Mesenteric fat pad (tissue), 1 donor: ENCODE measurements at regions not wholly inside any gene's neighbourhood (a gene's known extent, or its start where the extent isn't known, plus 50 kb on each side); places are given as distances from the start of the nearest gene placed in this dataset.
"Not testable (repeated sequence)": the region's sequence is repeated elsewhere in the genome, so short reads cannot be mapped to it uniquely, and the experiment has no call there.

Source experiments
- DNase-seq: peaks from one replicate; pipeline ENCODE4 v3.0.0-alpha.2; 2020; ENCODE audit warnings: low spot score
- donor health status: DM: yes; HTN: yes; CAD: no.

GRCh38 chr18:66892388-66892787 is 288.5 kb upstream of the CDH19 start:
- not testable (repeated sequence) for DNase-seq

GRCh38 chr18:66874812-66875474 is 271.1 kb upstream of the CDH19 start:
- DNase-seq: no peak

- DNase-seq: no peak
These were observed 270.5 kb upstream of the CDH19 start for GRCh38 chr18:66874375-66874774.

- no peak for DNase-seq
These were observed 270.0 kb upstream of the CDH19 start for GRCh38 chr18:66873899-66874298.

- no peak for DNase-seq
These were observed 268.4 kb upstream of the CDH19 start for GRCh38 chr18:66872277-66872676.

GRCh38 chr18:66867653-66868052 is 263.8 kb upstream of the CDH19 start:
- DNase-seq: no peak

GRCh38 chr18:66866427-66866940 is 262.6 kb upstream of the CDH19 start:
- DNase-seq: not testable (repeated sequence)

- no peak for DNase-seq
These were observed 234.6 kb upstream of the CDH19 start for GRCh38 chr18:66838340-66838987.

- no peak for DNase-seq
These were observed 229.8 kb upstream of the CDH19 start for GRCh38 chr18:66833646-66834045.

GRCh38 chr18:66826211-66826610 is 222.3 kb upstream of the CDH19 start:
- no peak for DNase-seq

GRCh38 chr18:66825347-66825746 is 221.5 kb upstream of the CDH19 start:
- DNase-seq: no peak

- DNase-seq: no peak
These were observed 215.3 kb upstream of the CDH19 start for GRCh38 chr18:66819235-66819634.

GRCh38 chr18:66813138-66813537 is 209.2 kb upstream of the CDH19 start:
- no peak for DNase-seq

GRCh38 chr18:66795051-66795450 is 191.2 kb upstream of the CDH19 start:
- no peak for DNase-seq

- DNase-seq: no peak
These were observed 188.6 kb upstream of the CDH19 start for GRCh38 chr18:66792466-66792865.

GRCh38 chr18:66780609-66781008 is 176.7 kb upstream of the CDH19 start:
- no peak for DNase-seq

GRCh38 chr18:66778048-66778447 is 174.2 kb upstream of the CDH19 start:
- no peak for DNase-seq

- DNase-seq: no peak
These were observed 165.5 kb upstream of the CDH19 start for GRCh38 chr18:66769375-66769774.

GRCh38 chr18:66764230-66764629 is 160.3 kb upstream of the CDH19 start:
- no peak for DNase-seq

GRCh38 chr18:66761166-66761565 is 157.3 kb upstream of the CDH19 start:
- no peak for DNase-seq

- no peak for DNase-seq
These were observed 156.7 kb upstream of the CDH19 start for GRCh38 chr18:66760559-66760958.

- no peak for DNase-seq
These were observed 155.3 kb upstream of the CDH19 start for GRCh38 chr18:66759050-66759828.
